T47D (cell line): ENCODE measurements at regions not wholly inside any gene's neighbourhood (a gene's known extent, or its start where the extent isn't known, plus 50 kb on each side); places are given as distances from the start of the nearest gene placed in this dataset.
"Not testable (repeated sequence)": the region's sequence is repeated elsewhere in the genome, so short reads cannot be mapped to it uniquely, and the experiment has no call there.

Source experiments
- DNase-seq, 2 experiments: peaks; one replicate each; pipeline versions ENCODE4 v3.0.0 to v3.0.0-alpha.2; 2011 to 2012; ENCODE audit warnings: low read depth in 1 of 2, low spot score in 1 of 2
- JUND ChIP-seq: IDR thresholded peaks from 2 replicates; pipeline ENCODE4 v1.6.1; 2012; ENCODE audit warnings: low read depth
- in situ Hi-C: cut with HindIII; loops from 2 replicates; pipeline ENCODE4 v1.10.0; 2016; ENCODE audit warnings: low sequenced_read_pairs, low pct_unique_long_range_greater_than_20kb

DNA sequence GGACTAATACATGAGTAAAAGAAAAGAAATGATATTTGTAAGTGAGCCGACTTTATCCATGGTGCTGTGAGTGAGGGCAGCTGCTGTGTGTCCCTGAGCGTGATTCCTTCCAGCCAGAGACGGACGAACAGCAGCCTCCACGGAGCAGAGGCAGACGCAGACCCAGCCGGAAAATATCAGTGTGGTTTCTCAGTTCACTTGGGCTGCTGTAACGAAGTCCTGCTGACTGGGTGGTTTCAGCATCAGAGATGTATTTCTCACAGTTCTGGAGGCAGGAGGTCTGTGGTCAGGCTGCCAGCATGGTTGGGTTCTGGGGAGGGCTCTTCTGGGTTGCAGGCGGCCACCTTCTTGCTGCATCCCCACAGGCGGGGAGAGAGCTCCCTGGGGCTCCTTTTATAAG, 375.6 kb downstream of the GLRX3 start:
- in situ Hi-C loops: no loop called here
- no peak for TF ChIP-seq JUND
- no peak for DNase-seq

DNA sequence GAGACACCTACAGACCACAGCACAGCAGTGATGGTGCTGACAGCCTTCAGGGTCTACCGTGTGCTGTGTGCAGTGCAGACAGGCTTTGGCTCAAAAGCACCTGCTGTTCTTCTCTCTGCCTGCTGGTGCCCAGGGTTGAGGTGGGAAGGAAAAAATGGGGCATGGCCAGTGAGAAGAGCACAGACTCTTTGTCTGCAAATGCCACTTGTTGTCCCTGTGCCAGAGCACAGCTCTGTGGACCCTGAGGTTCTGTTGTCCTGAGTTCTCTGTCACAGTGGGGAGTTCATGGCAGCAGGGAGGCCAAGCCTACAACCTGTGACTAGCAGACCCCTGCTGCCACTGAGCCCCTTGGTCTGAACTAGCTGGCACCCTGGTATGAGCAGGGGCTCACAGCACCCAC, 376.7 kb downstream of the GLRX3 start:
- in situ Hi-C loops: no loop called here
- no peak for TF ChIP-seq JUND
- no peak for DNase-seq

DNA sequence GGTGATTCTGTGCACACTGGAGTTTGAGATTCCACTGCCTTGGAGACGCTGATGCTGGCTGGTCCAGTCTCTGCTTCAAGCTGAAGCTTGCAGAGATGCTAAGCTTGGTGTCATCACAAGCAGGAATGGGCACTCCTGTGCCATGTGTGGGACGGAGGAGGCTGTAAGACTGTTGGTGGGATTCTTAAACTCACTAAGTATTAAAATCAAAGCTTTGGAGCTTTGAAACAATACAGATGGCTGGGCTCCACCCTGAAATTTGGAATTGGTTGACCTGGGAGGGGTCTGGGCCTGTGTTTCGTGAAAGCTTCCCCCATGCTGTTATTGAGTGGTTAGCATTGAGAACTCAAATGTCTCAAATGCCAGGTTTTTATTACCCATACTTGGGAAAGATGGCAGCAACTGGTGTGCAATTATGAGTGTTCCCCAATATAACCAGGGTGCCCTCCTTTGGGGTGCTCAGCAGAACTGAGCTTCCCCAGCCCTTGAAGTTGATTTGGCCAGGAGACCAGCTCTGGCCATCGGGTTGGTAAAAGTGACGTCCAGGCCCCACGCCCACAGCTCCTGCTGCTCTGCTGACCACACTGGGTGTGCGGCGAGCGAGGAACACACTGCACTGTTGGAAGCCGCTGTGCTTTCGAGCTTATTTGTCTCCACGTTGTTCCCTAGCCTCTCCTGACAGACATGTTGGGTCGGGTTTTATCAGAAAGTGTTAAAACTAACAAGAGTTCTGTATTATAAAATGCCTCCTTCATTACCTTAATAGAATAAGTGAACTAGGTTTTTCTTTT, 377.7 kb downstream of the GLRX3 start:
- TF ChIP-seq JUND: no peak
- DNase-seq: no peak
- in situ Hi-C loops: no loop called here

DNA sequence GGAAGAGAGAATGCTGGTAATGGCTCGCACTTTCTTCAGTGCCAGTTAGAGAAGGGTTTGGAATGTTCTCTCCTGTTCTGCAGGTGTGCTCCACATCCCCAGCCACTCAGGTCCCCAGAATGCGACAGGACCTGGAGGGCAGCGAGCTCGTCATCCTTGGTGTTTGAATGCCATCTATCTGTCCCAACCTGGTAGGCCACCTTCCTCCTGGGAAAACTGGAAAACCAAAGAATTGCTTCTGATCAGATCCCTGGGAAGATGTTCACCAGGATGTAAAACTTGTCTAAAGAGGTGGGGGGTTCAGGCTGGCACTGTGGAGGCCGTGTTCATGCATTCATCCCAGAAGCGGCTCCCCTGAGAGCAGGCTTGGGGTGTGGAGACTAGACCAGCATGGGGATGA, 379.5 kb downstream of the GLRX3 start:
- TF ChIP-seq JUND: no peak
- DNase-seq: peak in 1 of 2 experiments; percentile 12
- in situ Hi-C loops: no loop called here

DNA sequence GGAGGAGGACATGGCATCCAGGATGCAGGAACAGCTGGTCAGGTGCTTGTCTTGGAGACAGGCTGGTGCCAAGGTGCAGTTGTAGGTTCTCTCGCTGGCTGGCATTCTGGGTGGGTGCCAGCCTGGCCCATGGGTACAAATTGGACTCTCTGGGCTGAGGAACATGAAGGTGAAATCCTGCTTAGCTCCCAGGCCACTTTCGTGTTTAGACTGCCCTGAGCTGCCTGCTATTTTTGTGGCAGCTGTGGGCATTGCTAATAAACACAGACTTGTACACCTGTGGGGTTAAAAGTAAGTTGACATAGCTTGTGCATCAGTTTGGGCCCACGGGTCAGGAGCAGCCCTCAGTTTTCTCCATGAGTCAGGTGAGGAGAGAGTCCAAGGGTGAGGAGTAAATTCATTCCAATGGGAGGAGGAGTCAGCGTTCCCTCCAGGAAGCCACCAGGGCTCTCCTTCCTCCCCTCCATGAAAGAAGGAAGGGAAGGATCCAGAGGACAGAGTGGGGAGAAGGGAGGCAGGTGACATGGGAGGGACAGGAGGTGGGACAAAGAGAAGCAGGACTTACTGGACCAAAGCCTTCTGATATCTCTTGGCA, 380.0 kb downstream of the GLRX3 start:
- no peak for TF ChIP-seq JUND
- in situ Hi-C loops: no loop called here
- no peak for DNase-seq

DNA sequence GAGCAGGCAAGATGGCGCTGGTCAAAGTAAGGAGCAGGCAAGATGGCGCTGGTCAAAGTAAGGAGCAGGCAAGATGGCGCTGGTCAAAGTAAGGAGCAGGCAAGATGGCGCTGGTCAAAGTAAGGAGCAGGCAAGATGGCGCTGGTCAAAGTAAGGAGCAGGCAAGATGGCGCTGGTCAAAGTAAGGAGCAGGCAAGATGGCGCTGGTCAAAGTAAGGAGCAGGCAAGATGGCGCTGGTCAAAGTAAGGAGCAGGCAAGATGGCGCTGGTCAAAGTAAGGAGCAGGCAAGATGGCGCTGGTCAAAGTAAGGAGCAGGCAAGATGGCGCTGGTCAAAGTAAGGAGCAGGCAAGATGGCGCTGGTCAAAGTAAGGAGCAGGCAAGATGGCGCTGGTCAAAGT, 382.7 kb downstream of the GLRX3 start:
- DNase-seq, in situ Hi-C loops: not testable (repeated sequence)

DNA sequence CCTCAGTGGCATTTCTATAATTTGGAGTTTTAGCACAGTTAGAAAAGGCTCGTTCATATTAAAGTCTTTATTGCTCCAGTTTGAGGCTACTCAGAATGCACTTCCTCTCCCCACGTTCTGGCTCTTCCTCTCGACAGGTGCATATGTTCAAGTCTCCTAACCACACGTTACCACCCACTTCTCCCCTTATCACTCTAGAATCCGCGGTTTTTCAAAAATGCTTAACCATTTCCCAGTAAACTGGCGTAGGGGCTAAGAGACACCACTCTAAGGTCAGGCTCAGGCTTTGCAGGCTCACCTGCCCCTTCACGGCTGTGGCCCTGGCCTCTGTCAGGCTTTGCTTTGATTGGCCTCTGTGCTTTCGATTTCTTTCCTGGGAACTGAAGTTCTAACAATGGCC, 383.6 kb downstream of the GLRX3 start:
- DNase-seq: no peak
- in situ Hi-C loops: no loop called here
- no peak for TF ChIP-seq JUND

DNA sequence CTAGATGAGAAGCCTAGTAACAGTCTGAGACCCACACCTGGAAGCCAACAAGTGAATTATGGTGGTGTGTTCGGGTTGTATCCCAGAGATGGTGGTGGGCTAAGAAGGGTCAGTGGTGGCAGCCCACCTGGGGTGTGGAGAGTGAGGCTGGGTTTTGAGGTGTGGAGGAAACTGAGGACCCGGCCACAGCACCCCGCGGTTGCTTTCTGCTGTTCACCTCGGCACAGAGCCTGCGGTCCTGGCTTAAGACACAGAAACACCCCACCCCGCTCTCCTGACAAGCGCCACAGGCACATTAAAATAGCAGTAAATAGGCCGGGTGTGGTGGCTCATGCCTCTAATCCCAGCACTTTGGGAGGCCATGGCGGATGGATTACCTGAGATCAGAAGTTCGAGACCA, 395.1 kb downstream of the GLRX3 start:
- no peak for TF ChIP-seq JUND
- in situ Hi-C loops: no loop called here

DNA sequence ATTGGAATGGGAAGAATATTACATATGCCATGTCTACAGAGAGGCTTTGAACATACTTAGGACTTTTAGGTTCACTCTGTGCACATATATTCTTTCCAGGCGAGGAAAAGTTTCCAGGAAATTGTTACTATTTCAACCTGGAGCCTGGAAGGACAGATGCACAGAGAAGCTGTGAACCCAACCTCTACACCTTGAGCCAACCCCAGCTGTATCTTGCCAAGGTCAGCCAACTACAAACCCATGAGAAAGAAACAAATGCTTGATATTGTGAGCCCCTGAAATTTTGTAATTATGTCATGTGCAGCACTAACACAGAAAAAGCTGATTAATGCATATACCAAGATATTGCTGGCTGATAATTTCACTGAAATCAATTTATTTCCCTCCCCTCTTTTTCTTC, 404.9 kb downstream of the GLRX3 start:
- in situ Hi-C loops: no loop called here
- TF ChIP-seq JUND: no peak
- no peak for DNase-seq

More for the DNA sequence above, 395.1 kb downstream of the GLRX3 start:
- DNase-seq: no peak

DNA sequence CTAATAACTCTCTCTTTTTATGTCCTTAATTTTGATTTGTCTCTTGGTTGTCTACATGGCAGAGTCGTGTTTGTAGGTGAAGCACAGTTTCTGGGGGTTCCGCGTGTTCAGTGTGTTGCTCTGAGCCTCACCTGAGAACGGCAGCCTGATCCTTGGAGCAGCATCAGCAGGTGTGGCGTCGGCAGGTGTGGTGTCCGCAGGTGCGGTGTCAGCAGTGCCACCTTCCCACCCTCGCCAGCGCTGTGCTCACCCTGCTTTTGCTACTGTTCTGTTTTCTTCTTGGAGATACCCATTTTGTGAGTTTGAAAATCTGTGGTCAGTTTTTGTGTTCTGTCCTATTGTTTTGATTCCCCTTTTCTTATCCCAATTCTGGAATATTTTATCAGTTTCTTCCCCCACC, 406.6 kb downstream of the GLRX3 start:
- DNase-seq: no peak
- in situ Hi-C loops: no loop called here
- TF ChIP-seq JUND: no peak

DNA sequence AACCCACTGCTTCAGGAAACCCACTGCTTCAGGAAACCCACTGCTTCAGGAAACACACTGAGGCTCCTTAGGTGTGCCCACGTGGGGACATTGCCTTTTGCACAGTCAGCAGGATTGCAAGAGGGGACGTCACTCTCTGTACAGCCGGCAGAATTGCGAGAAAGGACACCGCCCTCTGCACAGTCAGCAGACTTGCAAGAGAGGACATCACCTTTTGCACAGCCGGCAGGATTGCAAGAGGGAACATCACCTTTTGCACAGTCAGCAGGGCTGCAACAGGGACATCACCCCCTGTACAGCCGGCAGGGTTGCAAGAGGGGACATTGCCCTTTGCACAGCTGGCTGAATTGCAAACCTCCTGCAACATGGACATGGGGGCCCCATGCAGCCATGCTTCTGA, 407.6 kb downstream of the GLRX3 start:
- no peak for TF ChIP-seq JUND
- in situ Hi-C loops: no loop called here
- no peak for DNase-seq

DNA sequence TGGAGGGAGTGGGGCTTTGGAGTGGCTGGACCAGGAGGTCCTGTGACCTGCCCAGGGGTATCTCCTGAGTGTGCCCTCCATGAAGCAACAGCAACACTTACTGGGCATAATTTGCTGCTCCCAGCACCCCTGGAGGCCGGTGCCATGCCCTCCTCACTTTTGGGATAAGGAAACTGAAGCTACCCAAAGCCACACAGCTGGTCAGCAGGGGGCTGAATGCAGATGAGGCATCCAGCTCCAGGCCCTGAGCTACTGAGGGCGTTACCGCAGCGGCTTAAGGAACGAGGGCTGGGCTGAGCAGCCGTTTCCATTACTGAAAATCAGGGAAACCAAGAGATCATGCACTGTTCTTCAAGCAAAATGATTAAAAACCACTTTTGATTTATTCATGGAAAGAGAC, 408.9 kb downstream of the GLRX3 start:
- in situ Hi-C loops: no loop called here
- DNase-seq: no peak
- no peak for TF ChIP-seq JUND

DNA sequence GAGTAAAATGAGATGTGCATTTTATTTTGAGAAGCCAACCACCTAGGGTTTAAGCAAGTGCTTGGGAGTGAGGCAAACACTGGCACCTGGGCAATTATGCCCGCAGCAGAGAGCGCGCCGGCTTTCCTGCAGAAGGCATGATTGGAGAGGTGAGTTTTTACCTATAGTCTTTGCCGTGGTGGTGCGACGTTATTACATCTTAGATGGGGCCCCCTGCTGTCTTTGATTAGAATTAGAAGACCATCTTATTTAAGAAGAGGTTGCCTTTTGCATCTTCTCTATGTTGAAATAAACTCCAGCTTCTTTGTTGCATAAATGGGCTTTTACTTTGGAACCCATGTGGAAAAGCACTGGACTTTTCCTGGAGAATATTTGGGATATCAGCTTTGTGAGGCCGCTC, 409.5 kb downstream of the GLRX3 start:
- peak in 1 of 2 experiments; percentile 3 for DNase-seq
- no peak for TF ChIP-seq JUND

DNA sequence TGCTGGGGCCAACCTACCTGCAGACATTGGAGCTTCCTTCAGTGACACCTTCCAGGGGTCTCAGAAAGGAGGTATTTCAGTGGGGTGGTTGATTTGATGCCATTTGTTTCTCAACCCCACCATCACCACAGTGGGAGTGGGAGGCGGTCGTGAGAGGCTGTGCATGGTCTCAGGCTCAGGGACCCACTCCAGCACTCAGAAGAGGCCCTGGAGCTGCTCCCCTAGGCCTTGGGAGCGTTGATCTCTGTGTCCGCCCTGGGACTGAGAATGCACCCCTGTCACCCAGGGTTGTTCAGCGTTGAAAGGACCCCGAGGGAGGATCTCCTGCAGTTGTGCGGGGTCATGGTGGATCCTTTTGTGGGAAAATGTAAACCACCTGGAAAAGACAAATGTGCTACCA, 410.6 kb downstream of the GLRX3 start:
- no peak for TF ChIP-seq JUND

More for the DNA sequence above, 409.5 kb downstream of the GLRX3 start:
- in situ Hi-C loops: no loop called here

More for the DNA sequence above, 410.6 kb downstream of the GLRX3 start:
- in situ Hi-C loops: no loop called here
- no peak for DNase-seq
